SH-SY5Y (cell line): ENCODE measurements at regions not wholly inside any gene's neighbourhood (a gene's known extent, or its start where the extent isn't known, plus 50 kb on each side); places are given as distances from the start of the nearest gene placed in this dataset.

Source experiments
- GATA2 ChIP-seq: IDR thresholded peaks from 2 replicates; pipeline ENCODE4 v1.6.1; 2011; ENCODE audit warnings: mild to moderate bottlenecking, low read depth, low read length
- GATA3 ChIP-seq: IDR thresholded peaks from 2 replicates; pipeline ENCODE4 v1.6.1; 2011; ENCODE audit warnings: low read depth, mild to moderate bottlenecking, low read length, moderate library complexity

- TF ChIP-seq GATA2 (no peak), GATA3 (no peak)
These were observed 163.3 kb downstream of the VEGFA start for GRCh38 chr6:43933148-43933885.
